IMR-90 (cell line): ENCODE measurements at regions not wholly inside any gene's neighbourhood (a gene's known extent, or its start where the extent isn't known, plus 50 kb on each side); places are given as distances from the start of the nearest gene placed in this dataset.

ENCODE experiments used
- CTCF ChIP-seq: conservative IDR thresholded peaks from 2 replicates; pipeline ENCODE4 v1.5.1; 2012; ENCODE audit warnings: mild to moderate bottlenecking, low read depth, low read length, improper control_type of control experiment
- POLR2A ChIP-seq: IDR thresholded peaks from 2 replicates; pipeline ENCODE4 v1.6.1; 2012; ENCODE audit warnings: mild to moderate bottlenecking, low read depth, low read length

DNA sequence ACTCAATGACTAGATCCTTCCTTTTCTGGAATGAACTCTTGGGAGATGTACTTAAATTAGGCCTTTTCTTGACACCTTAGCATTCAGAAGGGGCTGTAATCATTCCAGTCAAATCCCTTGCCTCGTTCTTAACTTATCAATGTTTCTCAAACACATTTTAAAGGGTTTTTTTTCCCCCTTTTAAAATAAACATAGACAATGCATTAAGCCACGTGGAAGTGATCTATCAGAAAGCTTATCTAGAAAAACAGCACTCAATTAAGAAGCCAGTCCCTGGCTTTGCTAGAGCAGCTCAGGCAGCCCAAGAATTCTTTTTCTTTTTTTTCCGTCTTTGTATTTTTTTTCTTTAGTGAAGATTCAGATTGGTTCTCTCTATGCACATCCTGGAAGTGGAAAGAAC lies 118.2 kb downstream of the PCDH7 start:
- TF ChIP-seq CTCF (no peak), POLR2A (no peak)
